ENCODE measurements at regions not wholly inside any gene's neighbourhood (a gene's known extent, or its start where the extent isn't known, plus 50 kb on each side); places are given as distances from the start of the nearest gene placed in this dataset.

- Mint-ChIP-seq H3K4me1 (no peaks in the 10 kb centered on the region), H3K4me3 (no peak overlapping the region)
These were observed 210.6 kb downstream of the C1D start for GRCh38 chr2:67851956-67852824.

GRCh38 chr2:67854103-67854743 is 208.6 kb downstream of the C1D start:
- Mint-ChIP-seq H3K36me3 (ENCODE audit: insufficient read depth) (no peaks in the 10 kb centered on the region), H3K27ac (ENCODE audit: low read depth) (no peak overlapping the region), H3K4me3 (no peak overlapping the region), H3K4me1 (no peaks in the 10 kb centered on the region), H3K27me3 (peaks cover 13% of the 10 kb centered on the region), H3K9me3 (no peaks in the 10 kb centered on the region)
- ATAC-seq (replicated peaks; ENCODE audit: extremely low read depth, poor library complexity, severe bottlenecking): no peak
- DNase-seq (ENCODE audit: low spot score in 2 of 2): no peak

More at GRCh38 chr2:67851956-67852824, 210.6 kb downstream of the C1D start:
- Mint-ChIP-seq H3K36me3 (ENCODE audit: insufficient read depth) (no peaks in the 10 kb centered on the region), H3K27me3 (peaks cover 13% of the 10 kb centered on the region), H3K9me3 (no peaks in the 10 kb centered on the region), H3K27ac (ENCODE audit: low read depth) (no peak overlapping the region)
- DNase-seq (ENCODE audit: low spot score in 2 of 2) (no peak), ATAC-seq (replicated peaks; ENCODE audit: extremely low read depth, poor library complexity, severe bottlenecking) (no peak)

GRCh38 chr2:67854798-67855197 is 208.0 kb downstream of the C1D start:
- H3K4me3 Mint-ChIP-seq: no peak overlapping the region
- DNase-seq (ENCODE audit: low spot score in 2 of 2): no peak
- H3K36me3 Mint-ChIP-seq (ENCODE audit: insufficient read depth): no peaks in the 10 kb centered on the region
- no peaks in the 10 kb centered on the region for H3K9me3 Mint-ChIP-seq
- H3K4me1 Mint-ChIP-seq: no peaks in the 10 kb centered on the region
- ATAC-seq (replicated peaks; ENCODE audit: extremely low read depth, poor library complexity, severe bottlenecking): no peak
- peaks cover 13% of the 10 kb centered on the region for H3K27me3 Mint-ChIP-seq
- no peak overlapping the region for H3K27ac Mint-ChIP-seq (ENCODE audit: low read depth)

DNA sequence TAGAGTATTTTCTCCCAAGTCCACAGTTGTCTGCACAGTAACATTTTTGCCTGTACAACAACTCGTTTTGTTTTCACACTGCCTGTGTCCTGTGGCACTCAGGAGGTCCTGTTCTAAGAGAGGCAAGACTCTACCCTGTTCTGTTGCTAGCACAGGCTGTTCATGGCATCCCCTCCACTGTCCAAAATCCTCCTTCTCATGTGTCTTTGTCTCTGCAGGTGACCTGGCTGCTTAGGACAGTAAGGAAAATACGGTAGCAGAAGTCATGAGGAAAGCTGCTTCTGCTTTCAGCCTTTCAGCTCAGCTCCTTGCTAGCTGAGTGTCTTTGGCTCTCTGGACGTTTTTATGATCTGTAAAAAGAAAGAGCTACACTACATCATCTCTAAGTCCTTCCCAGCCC is 205.9 kb downstream of the C1D start:
- no peak for ATAC-seq (replicated peaks; ENCODE audit: extremely low read depth, poor library complexity, severe bottlenecking)
- Mint-ChIP-seq H3K4me1 (no peaks in the 10 kb centered on the region), H3K27me3 (peaks cover 8% of the 10 kb centered on the region), H3K36me3 (ENCODE audit: insufficient read depth) (no peaks in the 10 kb centered on the region), H3K9me3 (no peaks in the 10 kb centered on the region), H3K4me3 (no peak overlapping the region), H3K27ac (ENCODE audit: low read depth) (no peak overlapping the region)
- no peak for DNase-seq (ENCODE audit: low spot score in 2 of 2)

- ATAC-seq (replicated peaks; ENCODE audit: extremely low read depth, poor library complexity, severe bottlenecking) (no peak), DNase-seq (ENCODE audit: low spot score in 2 of 2) (no peak)
- Mint-ChIP-seq H3K27ac (ENCODE audit: low read depth) (no peak overlapping the region), H3K4me3 (no peak overlapping the region), H3K4me1 (no peaks in the 10 kb centered on the region), H3K27me3 (peaks cover 11% of the 10 kb centered on the region), H3K9me3 (no peaks in the 10 kb centered on the region), H3K36me3 (ENCODE audit: insufficient read depth) (no peaks in the 10 kb centered on the region)
These were observed 205.0 kb downstream of the C1D start for GRCh38 chr2:67857836-67858235.

DNA sequence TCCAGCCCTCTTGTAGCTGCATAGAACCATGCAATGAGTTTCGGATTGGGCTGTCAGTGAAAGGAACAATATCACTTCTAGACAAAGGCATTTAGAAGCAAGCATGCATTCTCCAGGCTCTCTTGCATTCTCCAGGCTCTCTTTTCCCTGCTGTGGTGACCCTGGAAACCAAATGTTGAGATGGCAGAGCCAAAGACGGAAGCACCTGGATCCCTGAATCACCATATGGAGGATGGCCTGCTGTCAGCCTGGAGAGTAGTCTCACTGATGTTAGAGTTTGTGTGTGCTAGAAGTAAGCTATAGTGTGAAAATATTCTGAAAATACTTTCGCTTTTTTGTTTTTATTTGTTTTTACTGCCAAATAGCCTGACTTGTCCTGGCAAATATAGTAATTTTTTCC is 203.9 kb downstream of the C1D start:
- no peaks in the 10 kb centered on the region for H3K36me3 Mint-ChIP-seq (ENCODE audit: insufficient read depth)
- H3K4me3 Mint-ChIP-seq: no peak overlapping the region
- no peak for ATAC-seq (replicated peaks; ENCODE audit: extremely low read depth, poor library complexity, severe bottlenecking)
- no peaks in the 10 kb centered on the region for H3K9me3 Mint-ChIP-seq
- H3K4me1 Mint-ChIP-seq: no peaks in the 10 kb centered on the region
- no peak for DNase-seq (ENCODE audit: low spot score in 2 of 2)
- peaks cover 11% of the 10 kb centered on the region for H3K27me3 Mint-ChIP-seq
- H3K27ac Mint-ChIP-seq (ENCODE audit: low read depth): no peak overlapping the region

- no peaks in the 10 kb centered on the region for H3K9me3 Mint-ChIP-seq
- no peak for ATAC-seq (replicated peaks; ENCODE audit: extremely low read depth, poor library complexity, severe bottlenecking)
- no peak overlapping the region for H3K4me3 Mint-ChIP-seq
- H3K4me1 Mint-ChIP-seq: no peaks in the 10 kb centered on the region
- peaks cover 35% of the 10 kb centered on the region for H3K27me3 Mint-ChIP-seq
- no peaks in the 10 kb centered on the region for H3K36me3 Mint-ChIP-seq (ENCODE audit: insufficient read depth)
- H3K27ac Mint-ChIP-seq (ENCODE audit: low read depth): no peak overlapping the region
- no peak for DNase-seq (ENCODE audit: low spot score in 2 of 2)
These were observed 196.9 kb downstream of the C1D start for GRCh38 chr2:67865917-67866316.

- DNase-seq (ENCODE audit: low spot score in 2 of 2) (no peak), ATAC-seq (replicated peaks; ENCODE audit: extremely low read depth, poor library complexity, severe bottlenecking) (no peak)
- no peak overlapping the region for H3K27ac Mint-ChIP-seq (ENCODE audit: low read depth)
- no peaks in the 10 kb centered on the region for H3K4me1 Mint-ChIP-seq
- no peak overlapping the region for H3K4me3 Mint-ChIP-seq
- peaks cover 32% of the 10 kb centered on the region for H3K27me3 Mint-ChIP-seq
- no peaks in the 10 kb centered on the region for H3K36me3 Mint-ChIP-seq (ENCODE audit: insufficient read depth)
- H3K9me3 Mint-ChIP-seq: no peaks in the 10 kb centered on the region
These were observed 195.1 kb downstream of the C1D start for GRCh38 chr2:67867735-67868134.

GRCh38 chr2:67871686-67872412 is 191.0 kb downstream of the C1D start:
- Mint-ChIP-seq H3K4me1 (no peaks in the 10 kb centered on the region), H3K9me3 (no peaks in the 10 kb centered on the region), H3K36me3 (ENCODE audit: insufficient read depth) (no peaks in the 10 kb centered on the region), H3K4me3 (no peak overlapping the region), H3K27ac (ENCODE audit: low read depth) (no peak overlapping the region), H3K27me3 (peaks cover 53% of the 10 kb centered on the region)
- DNase-seq (ENCODE audit: low spot score in 2 of 2): no peak
- no peak for ATAC-seq (replicated peaks; ENCODE audit: extremely low read depth, poor library complexity, severe bottlenecking)

GRCh38 chr2:67872481-67872880 is 190.3 kb downstream of the C1D start:
- no peaks in the 10 kb centered on the region for H3K36me3 Mint-ChIP-seq (ENCODE audit: insufficient read depth)
- no peak overlapping the region for H3K27ac Mint-ChIP-seq (ENCODE audit: low read depth)
- no peaks in the 10 kb centered on the region for H3K4me1 Mint-ChIP-seq
- H3K27me3 Mint-ChIP-seq: peaks cover 56% of the 10 kb centered on the region
- no peak for ATAC-seq (replicated peaks; ENCODE audit: extremely low read depth, poor library complexity, severe bottlenecking)
- H3K4me3 Mint-ChIP-seq: no peak overlapping the region
- DNase-seq (ENCODE audit: low spot score in 2 of 2): no peak
- H3K9me3 Mint-ChIP-seq: no peaks in the 10 kb centered on the region

GRCh38 chr2:67873916-67874315 is 188.9 kb downstream of the C1D start:
- no peak for ATAC-seq (replicated peaks; ENCODE audit: extremely low read depth, poor library complexity, severe bottlenecking)
- no peak for DNase-seq (ENCODE audit: low spot score in 2 of 2)
- Mint-ChIP-seq H3K4me1 (no peaks in the 10 kb centered on the region), H3K27ac (ENCODE audit: low read depth) (no peak overlapping the region), H3K36me3 (ENCODE audit: insufficient read depth) (no peaks in the 10 kb centered on the region), H3K9me3 (no peaks in the 10 kb centered on the region), H3K4me3 (no peak overlapping the region), H3K27me3 (peaks cover 47% of the 10 kb centered on the region)

- H3K27ac Mint-ChIP-seq (ENCODE audit: low read depth): no peak overlapping the region
- DNase-seq (ENCODE audit: low spot score in 2 of 2) (no peak), ATAC-seq (replicated peaks; ENCODE audit: extremely low read depth, poor library complexity, severe bottlenecking) (no peak)
- no peak overlapping the region for H3K4me3 Mint-ChIP-seq
- no peaks in the 10 kb centered on the region for H3K9me3 Mint-ChIP-seq
- H3K36me3 Mint-ChIP-seq (ENCODE audit: insufficient read depth): no peaks in the 10 kb centered on the region
- H3K4me1 Mint-ChIP-seq: no peaks in the 10 kb centered on the region
- peaks cover 36% of the 10 kb centered on the region for H3K27me3 Mint-ChIP-seq
These were observed 186.6 kb downstream of the C1D start for GRCh38 chr2:67876176-67876575.

- Mint-ChIP-seq H3K4me1 (no peaks in the 10 kb centered on the region), H3K36me3 (ENCODE audit: insufficient read depth) (no peaks in the 10 kb centered on the region), H3K9me3 (no peaks in the 10 kb centered on the region), H3K27ac (ENCODE audit: low read depth) (no peak overlapping the region), H3K4me3 (no peak overlapping the region), H3K27me3 (peaks cover 39% of the 10 kb centered on the region)
- DNase-seq (ENCODE audit: low spot score in 2 of 2) (no peak), ATAC-seq (replicated peaks; ENCODE audit: extremely low read depth, poor library complexity, severe bottlenecking) (no peak)
These were observed 185.5 kb downstream of the C1D start for GRCh38 chr2:67877301-67877700.
